ENCODE measurements at regions not wholly inside any gene's neighbourhood (a gene's known extent, or its start where the extent isn't known, plus 50 kb on each side); places are given as distances from the start of the nearest gene placed in this dataset.
A peak's percentile ranks its signal among the peaks of the same experiment; 100 is the strongest.
"Not testable (repeated sequence)": the region's sequence is repeated elsewhere in the genome, so short reads cannot be mapped to it uniquely, and the experiment has no call there.

DNA sequence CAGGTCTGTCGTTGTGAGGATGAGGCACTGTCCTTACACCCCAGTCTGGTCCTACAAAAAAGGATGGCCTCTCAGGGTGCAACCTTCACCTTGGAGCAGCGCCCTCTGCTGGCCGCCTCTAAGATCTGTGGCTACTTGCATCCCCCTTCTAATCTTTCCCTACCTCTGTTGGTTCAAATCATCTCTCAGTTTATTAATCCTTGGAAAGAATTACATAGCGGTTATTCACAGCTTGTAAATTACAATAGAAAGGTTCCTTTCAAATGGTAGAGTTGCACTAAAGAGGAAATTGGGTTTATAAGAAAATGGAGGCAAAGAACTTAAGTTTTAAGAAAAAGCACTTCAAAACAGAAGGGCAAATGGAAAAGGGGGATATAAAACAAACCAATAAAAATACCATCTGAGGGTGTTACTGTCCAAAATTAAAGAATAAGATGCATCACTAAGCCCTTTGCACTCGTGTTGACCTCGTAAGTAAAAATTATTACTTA, 102.0 kb upstream of the PLEKHM1 start:
- peak; percentile 81 for DNase-seq

DNA sequence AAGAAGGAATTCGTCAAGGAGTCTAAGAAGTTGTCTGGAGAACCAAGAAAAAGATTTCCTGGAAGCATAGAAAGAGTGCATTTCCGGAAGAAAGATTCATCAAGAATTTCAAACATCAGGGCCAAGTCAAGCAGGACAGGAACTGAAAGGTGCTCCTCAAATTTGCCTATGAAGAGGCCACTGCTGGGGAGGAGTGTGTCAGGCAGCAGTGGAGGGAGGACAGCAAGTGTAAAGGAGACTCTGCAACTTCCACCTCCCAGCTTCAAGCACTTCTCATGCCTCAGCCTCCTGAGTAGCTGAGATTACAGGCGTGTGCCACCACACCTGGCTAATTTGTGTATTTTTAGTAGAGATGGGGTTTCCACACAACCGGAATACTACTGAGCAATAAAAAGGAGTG, 105.8 kb upstream of the PLEKHM1 start:
- not testable (repeated sequence) for DNase-seq

DNA sequence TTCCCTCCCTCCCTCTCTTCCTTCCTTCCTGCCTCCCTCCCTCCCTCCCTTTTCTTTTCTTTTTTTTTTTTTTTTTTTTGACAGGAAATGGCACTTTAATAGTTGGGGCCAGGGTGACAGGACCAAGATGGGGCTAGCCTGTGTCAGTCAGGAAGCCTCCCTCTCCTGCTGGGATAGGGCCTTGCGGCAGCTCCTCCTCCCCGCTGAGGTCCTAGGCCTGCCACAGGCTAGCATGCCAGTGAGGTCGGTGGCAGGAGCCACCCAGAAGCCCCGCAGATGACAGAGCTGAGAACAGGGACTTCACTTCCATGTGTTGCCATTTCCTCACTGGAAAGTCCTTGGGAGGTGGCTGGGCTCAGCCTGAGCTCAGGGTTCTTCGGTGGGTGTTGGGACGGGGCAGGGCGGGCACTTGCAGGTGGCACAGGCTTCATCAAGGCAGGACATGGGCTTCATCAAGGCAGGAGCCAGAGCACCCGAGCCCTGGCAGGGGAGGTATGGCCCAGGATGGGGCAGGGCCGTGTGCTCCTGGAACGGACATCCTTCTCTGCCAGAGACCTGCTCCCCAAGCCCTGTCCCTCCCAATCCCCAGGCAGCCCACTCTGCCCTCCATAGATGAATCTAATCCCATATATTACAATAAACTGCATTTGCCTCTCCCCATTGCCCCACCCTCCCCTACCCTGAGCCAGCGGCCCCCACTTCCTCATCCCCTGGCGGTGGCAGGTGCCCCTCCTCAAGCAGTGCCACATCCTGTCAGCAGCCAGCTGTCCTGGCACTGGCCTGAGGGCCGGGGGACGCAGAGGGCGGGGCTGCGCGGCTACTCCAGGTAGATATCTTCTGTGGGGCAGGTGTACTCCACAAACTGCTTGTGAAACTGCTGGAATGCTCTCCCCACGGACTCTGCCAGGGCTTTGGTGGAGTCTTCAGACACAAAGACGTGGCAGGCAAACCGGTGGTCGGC, 109.8 kb upstream of the PLEKHM1 start:
- not testable (repeated sequence) for DNase-seq

DNA sequence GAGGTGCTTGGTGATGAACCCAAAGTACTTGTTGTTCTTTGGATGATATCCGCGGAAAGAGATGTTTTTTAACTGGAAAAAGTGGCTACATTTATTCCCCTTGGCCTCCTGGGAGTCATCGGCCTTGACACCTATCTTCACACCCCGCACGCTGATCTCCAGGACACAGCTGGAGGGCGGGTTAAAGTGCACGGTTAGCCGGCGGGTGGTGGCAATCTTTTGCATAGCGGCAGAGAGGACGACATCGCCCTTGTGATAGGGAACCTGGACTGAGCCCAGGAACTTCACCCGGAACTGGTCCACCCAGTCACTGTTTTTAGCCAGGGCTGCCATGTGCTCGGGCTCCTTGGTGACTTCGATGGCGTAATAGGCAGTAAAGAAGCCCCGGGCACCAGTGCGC, 110.5 kb upstream of the PLEKHM1 start:
- DNase-seq = not testable (repeated sequence)

DNA sequence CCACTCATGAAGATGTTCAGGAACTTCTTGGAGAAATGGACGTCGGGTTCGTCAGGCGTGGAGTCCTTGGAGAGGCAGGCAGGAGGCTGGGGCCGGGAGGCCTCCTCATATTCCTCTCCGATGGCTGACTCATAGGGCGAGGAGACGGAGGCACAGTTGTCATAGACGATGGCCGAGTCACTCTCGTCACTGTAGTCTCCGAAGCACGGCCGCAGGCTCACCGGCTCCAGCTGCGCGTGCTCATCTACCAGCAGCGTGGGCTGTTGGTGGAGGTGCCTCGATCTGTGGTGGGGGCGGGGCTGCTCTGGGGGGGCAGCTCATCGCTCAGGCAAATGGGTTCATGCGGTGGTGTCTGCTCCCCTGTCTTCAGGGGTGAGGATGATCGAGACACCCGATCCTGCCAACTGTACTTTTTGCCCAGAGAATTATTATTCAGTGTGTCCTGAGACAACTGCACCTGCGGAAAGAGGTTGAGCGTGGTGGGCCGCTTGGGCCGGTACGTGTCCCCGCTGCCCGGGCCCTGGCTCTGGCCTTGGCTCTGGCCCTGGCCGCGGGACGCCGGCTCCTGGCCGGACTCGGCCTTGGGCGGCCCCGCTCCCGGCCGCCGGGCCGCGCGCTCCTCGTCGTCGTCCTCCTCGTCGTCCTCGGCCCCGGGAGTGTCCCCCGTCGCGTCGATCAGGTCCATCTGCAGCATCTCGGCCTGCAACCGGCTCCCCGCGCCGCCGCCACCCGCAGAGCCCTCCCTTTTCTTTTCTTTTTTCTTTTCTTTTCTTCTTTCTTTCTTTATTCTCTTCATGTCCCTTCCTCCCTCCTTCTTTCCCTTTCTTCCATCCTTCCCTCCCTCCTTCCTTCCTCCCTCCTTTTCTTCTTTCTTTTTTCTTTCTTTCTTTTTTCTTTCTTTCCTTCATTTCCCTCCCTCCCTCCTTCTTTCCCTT, 111.4 kb upstream of the PLEKHM1 start:
- not testable (repeated sequence) for DNase-seq

DNA sequence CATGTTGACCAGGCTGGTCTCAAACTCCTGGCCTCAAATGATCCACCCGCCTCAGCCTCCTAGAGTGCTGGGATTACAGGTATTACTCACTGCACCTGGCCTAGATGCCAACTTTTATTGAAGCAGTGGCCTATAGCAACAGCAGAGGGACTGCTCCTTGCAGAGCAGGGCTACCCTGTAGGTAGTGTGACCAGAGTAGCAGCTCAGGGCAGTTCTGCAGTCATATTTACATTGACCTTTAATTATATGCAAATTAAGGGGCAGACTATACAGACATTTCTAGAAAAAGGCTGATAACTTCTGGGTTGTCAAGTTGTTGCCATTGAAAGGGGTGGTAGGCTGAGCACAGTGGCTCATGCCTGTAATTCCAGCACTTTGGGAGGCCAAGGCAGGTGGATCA, 115.2 kb upstream of the PLEKHM1 start:
- DNase-seq = not testable (repeated sequence)

DNA sequence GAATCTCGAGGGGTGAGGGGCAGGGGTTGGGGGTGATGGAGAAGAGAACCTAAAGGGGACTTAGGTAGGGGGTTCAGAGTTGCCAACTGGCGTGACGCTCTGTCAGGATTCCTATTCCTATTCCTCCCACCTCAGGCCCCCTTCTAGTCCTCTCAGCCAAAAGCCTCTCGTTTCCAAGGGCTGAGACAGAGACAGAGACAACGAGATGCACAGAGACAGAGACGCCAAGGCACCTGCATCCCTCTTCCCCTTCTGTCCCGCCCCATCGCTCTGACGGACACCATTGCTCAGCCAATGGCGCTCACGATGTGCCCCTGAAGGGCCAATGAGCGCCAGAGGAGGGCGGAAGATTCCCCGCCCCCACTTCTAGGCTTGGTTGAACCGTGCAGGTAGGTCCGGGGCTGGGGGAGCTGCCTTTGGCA, 129.5 kb upstream of the PLEKHM1 start:
- peak; percentile 91 for DNase-seq

DNA sequence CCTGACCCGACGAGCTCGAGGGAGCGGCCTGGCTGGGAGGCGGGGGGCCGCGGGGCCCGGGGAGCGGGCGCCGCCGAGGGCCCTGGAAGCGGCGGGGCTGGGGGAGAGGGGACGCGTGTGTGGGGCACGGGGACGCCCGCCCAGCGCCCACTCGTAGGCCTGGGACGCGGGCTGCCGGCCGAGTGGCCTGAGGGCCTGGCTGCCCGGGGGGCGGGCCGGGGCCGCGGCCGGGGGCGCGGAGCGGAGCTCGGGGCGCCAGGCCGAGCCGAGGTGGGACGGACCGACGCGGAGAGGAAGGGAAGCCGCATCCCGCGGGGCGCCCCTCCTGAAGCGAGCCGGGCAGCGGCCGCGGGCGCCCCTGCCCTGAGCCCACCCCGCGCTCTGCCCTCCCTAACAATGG, 129.9 kb upstream of the PLEKHM1 start:
- not testable (repeated sequence) for DNase-seq

DNA sequence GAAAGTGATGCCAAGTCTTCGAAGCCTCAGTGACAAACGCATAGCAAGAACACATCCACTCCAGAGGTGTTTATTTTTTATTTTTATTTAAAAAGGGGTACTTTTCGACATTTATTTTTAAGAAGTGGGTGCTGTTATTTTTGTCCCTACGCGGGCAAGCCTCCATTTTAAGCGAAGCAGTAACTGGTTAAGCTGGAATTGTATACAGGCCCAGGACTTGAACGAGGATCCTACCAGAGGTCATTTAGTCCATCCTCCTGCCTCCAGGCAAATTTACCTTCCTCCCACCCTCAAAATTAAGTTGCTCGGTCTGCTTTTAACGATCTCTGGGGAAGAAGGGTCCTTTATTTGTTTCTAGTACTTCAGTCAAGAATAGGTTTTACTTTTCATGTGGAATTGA, 130.6 kb upstream of the PLEKHM1 start:
- DNase-seq = not testable (repeated sequence)

DNA sequence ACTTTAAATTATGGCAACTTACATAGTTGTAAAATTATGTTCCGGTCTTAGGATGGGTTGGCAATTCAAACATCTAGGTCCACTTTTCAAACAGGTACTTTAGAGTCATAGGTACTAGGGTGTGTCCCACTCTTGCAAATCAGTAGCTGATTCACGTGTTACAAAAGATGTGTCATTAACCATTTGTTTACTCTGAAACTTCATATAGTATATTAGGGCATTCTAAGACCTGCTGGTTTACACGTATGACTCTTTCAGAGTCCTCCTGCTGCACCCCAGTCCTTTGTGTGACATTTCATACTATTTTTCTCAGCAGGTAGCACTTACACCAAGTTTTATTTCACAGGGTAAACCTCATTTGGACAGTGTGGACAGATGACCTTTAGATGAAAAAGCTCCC, 131.8 kb upstream of the PLEKHM1 start:
- not testable (repeated sequence) for DNase-seq

DNA sequence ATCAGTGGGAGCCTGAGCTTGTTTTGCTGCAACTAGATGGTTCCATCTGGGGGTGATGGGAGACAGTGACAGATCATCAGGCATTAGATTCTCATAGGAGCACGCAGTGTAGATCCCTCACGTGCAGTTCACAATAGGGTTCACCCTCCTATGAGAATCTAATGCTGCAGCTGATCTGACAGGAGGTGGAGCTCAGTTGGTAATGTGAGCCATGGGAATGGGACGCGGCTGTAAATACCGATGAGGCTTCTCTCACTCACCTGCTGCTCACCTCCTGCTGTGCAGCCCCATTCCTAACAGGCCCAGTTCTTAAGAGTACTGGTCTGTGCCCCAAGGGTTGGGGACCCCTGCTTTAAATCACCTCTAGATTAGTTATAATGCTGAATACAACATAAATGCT, 137.5 kb upstream of the PLEKHM1 start:
- no peak for DNase-seq

DNA sequence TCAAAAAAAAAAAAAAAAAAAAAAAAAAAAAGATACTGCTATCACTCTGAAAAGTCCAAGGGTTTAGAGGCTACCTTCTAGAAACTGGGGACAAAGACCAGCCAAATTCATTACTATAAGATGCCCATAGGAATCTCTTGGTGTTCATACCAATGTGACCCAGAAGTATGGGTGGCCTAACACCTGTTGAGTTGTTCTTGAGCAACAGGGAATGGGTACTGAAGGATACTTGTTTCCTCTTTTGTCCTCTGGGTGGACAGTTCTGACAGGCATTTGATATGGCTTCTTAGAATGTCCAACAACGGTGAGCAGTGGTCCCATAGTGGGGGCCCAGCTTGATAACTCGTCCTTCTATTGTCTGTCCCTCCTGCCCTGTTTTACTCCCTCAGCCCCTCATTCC, 141.4 kb upstream of the PLEKHM1 start:
- DNase-seq = no peak

DNA sequence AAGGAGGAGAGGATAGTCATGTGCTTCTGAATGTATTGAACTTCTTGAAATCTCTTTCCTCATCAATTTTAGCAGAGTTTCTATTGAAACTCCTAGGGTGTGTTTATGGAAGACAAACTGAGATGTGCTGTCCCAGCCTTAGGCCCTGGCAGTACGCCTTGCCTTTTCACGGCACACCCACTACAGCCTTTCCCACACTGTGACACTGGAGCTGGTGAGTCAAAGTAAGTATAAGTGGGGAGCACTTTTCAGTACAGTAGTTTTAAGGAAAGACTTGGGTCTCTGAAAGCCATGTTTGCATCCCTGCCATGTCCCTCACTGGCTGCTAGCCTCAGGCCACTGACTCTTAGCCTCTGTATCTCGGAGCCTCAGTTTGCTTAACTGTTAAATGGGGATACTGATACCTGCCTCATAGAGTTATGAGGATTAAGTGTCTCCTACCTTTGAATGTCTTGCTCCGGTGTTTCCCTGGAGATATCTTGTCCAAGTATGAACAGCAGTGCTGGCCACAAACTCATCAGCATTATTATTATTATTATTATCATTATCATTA, 144.7 kb upstream of the CRHR1 start:
- no peak for DNase-seq

DNA sequence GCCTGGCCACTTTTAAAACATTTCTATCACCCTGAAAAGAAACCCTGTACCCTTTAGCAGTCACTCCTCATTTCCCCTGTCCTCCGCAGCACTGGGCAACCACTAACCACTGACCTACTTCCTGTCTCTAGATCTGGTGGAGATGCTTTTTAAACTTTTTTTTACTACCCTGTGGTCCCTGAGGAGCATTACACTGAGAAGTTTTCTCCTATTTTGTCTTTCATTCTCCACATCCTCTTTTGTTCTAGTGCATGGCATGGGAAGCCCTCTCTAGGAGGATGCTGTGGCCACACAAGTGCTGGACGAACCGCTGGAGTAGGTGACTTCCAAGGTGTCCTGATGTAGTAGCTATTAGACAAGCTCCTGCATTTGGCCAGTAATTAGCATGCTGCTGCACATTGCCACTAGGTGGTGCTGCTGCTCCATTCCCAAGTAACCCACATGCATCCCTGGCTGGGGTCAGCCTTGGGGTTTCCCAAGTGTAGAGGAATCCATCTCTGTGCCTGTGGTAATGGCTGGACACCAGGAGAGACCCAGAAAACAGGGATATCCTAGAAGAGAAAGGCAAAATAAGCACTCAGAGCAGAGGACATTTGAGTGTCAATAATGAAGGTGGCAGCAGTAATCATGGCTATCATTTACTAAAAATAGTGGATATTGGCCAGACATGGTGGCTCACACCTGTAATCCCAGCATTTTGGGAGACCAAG, 143.8 kb upstream of the CRHR1 start:
- DNase-seq = peak; percentile 60

DNA sequence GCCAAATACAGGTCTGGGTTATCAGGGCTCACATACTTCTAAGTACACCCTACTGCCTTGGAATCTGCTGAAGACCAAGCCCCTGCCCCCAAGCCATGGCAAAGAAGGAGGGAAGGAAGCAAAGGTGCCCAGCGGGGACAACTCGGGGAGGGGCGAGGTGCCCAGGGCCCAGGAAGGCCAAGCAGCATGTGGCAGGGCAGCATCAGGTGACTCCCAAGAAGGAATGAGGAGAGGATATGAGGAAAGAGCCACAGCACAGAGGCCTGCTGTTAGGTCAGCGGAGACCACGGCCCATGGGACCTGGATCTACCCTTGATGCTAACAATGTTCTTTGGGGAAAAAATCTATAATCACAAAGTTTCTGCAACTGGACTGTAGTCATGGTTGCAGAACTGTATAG, 142.6 kb upstream of the CRHR1 start:
- DNase-seq = no peak

DNA sequence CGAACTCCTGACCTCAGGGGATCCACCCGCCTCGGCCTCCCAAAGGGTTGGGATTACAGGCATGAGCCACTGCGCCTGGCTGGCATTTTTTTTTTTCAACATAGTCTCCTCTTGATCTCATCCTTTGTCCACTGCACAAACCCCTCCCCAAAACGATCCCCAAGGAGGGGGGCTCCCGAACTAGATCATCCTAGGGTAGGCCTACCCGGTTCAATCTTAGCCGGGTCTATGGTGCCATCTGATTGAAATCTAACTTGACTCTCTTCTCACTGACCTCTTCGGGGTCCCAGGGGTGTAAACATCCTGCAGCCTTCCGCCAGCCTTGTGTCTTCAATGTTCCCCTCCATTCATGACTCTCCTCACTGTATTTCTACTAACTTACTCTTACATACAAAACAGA, 140.5 kb upstream of the CRHR1 start:
- no peak for DNase-seq

DNA sequence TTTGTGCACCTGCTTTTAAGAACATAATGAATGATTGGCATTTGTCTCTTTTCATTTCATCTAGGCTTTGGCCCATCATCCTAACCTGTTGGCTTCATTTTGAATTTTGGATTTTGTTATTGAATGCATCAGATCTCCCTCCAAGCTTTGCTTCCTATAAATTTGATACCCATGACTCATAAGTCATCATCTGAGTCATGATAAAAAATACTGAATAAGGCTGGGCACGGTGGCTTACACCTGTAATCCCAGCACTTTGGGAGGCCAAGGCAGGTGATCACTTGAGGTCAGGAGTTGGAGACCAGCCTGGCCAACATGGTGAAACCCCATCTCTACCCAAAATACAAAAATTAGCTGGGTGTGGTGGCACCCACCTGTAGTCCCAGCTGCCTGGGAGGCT, 139.5 kb upstream of the CRHR1 start:
- not testable (repeated sequence) for DNase-seq

DNA sequence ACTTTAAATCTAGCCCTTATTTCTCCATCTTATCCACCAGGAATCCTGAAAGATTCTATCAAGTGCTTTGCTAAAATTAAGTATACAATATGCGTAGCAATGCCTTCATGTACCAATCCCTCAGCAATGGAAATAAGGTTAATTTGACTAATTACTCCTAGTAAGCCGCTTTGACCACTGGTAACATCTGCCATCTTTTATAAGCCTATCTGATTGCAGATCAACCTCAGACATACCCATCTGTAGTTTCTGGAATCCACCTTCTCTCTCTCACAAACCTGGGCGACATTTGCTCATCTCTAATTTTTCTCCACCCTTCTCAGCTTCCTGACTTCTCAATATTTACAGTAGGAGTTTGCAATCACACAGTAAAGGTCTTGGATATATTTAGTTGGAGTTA, 138.8 kb upstream of the CRHR1 start:
- no peak for DNase-seq

DNA sequence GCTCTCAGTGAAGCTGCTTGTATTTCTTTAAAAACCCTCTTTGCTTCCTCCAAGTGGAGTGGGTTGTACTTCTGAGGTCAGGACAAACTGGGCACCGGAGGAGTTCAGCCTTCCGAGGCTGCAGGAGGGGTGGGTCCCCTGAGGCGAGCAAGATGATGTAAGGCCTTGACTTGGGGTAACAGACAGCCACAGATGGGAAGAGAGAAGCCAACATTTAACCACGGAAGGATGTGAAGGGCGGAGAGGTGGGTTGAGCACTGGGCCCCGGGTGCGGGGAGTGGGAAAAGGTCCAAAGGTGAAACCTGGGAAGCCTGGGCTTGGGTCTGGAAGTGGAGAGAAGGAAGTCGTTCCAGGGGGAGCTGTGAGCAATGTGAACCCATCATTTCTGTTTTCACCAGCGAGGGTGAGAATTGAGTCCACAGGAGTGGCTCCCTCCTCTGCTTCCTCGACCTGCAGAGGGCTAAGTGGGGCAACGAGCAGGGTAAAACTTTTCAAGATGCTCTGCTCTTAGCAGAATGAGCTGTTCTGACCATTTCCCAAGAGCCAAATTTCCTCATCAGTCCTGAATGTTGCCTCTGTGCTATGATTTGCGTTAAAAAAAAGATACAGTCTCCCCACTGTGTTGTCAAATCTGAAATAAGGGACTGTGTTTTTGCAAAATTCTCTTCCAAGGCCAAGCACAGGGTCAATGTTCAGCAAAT, 137.7 kb upstream of the CRHR1 start:
- no peak for DNase-seq

DNA sequence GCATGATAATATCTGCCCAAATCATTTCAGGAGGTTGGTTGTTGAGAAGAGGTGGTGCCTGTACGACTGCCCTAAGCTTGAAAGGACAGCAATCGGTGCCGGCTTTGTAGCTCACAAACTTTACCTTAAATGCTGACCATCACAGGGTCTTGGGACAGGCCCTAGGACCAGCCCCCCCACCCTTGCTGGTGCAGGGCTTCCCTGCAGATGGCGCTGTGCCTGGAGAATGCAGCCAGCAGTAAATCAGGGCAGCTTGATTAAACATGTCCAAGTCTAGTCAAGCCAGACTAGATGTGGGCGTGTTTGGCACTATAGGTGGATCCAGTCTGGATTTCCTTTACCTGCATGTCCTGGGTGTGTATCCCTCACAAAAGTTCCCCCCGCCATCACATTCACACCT, 135.5 kb upstream of the CRHR1 start:
- no peak for DNase-seq

DNA sequence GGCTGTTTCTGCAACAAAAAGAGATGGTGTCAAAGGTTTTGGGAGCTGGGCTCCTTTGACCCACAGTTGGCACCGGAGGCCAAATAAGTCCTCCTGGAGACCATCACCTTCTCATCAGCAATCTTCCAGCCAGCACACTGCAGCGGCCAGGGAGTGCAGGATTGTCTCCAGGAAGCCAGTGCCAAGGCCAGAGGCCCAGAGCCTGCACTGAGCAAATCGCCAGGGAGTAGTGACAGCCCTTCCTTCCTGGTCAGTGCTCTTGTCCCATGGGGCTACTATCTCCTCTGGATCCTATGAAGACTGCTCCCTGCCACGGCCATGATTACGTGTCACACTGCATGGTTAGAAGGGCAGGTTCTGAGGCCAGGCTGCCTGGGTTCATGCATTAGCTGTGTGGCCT, 134.3 kb upstream of the CRHR1 start:
- DNase-seq = no peak

DNA sequence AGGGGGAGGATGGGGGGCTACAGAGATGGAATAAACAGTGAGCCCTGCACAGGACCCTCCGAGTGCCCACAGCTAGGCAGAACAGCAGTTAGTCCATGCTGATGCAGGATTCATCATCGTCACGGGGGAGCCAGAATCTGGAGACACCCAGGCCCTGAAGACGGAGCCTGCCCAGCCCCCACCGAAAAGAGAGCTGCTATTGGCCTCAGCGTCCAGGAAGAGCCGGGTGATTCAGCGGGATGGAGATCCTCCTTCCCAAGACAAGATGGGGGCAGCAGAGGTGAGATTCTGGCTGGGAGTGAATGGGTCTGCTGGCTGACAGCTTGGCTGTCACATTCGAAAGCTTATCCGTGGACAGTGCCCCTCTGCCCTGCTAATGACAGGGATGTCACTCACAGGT, 133.6 kb upstream of the CRHR1 start:
- DNase-seq = no peak
